Sigmoid colon (tissue), 6 donors: ENCODE measurements at regions not wholly inside any gene's neighbourhood (a gene's known extent, or its start where the extent isn't known, plus 50 kb on each side); places are given as distances from the start of the nearest gene placed in this dataset.

Source experiments
- DNase-seq: peaks from one replicate; pipeline ENCODE4 v3.0.0-alpha.2; 2019
- H3K27ac ChIP-seq, 4 donors: fragments of 200-600 bp; sonication (generic); one replicate each; pipeline ENCODE4 v1.5.1; 2016 to 2019; ENCODE audit warnings: mild to moderate bottlenecking in 1 of 4
- H3K27me3 ChIP-seq, 3 donors: fragments of 200-600 bp; sonication (generic); one replicate each; pipeline ENCODE4 v1.5.1; 2019; ENCODE audit warnings: mild to moderate bottlenecking in 1 of 3
- H3K36me3 ChIP-seq, 4 donors: fragments of 200-600 bp; sonication (generic); one replicate each; pipeline ENCODE4 v1.5.1; 2016 to 2019
- H3K4me1 ChIP-seq, 4 donors: fragments of 200-600 bp; sonication (generic); one replicate each; pipeline ENCODE4 v1.5.1; 2017 to 2019
- H3K4me3 ChIP-seq, 4 donors: fragments of 200-600 bp; sonication (generic); one replicate each; pipeline ENCODE4 v1.5.1; 2017 to 2019; ENCODE audit warnings: mild to moderate bottlenecking in 2 of 4, moderate library complexity in 1 of 4
- H3K9me3 ChIP-seq, 4 donors: fragments of 200-600 bp in 3 of 4; sonication (generic) in 3 of 4; one replicate each; pipeline versions ENCODE4 v1.5.1 to v1.6.1; 2013 to 2019
- CTCF ChIP-seq, 4 experiments: fragments of 450-650 bp in 3 of 4; fragments of 200-600 bp in 1 of 4; IDR thresholded peaks; one replicate each; pipeline ENCODE4 v1.5.1; 2016 to 2019; ENCODE audit warnings: antibody characterized with exemption in 4 of 4, mild to moderate bottlenecking in 3 of 4, moderate library complexity in 2 of 4
- EP300 ChIP-seq, 4 donors: sonication (generic); formaldehyde crosslinking; IDR thresholded peaks; one replicate each; pipeline ENCODE4 v1.6.1; 2017; ENCODE audit warnings: antibody characterized with exemption in 4 of 4
- POLR2A ChIP-seq, 2 donors: fragments of 450-650 bp; IDR thresholded peaks; one replicate each; pipeline ENCODE4 v1.6.1; 2016; ENCODE audit warnings: antibody characterized with exemption in 2 of 2, mild to moderate bottlenecking in 2 of 2, moderate library complexity in 2 of 2
- POLR2AphosphoS5 ChIP-seq, 4 donors: sonication (generic); formaldehyde crosslinking; IDR thresholded peaks; one replicate each; pipeline ENCODE4 v1.6.1; 2017; ENCODE audit warnings: antibody characterized with exemption in 4 of 4
- WGBS, 2 donors: extraction: QIAGEN DNeasy Blood & Tissue Kit; methylation state at CpG; one replicate each; pipeline ENCODE4 v1.1.7; 2013; 5-methylcytosine and 5-hydroxymethylcytosine counted together
- intact Hi-C: fragments of 100-400 bp; cut with DNase I; formaldehyde crosslinking; loops from one replicate; pipeline ENCODE4 v1.15.1; 2023
- donor health status: healthy with polysubstance abuse.
- donor health status: healthy.

GRCh38 chr6:140101367-140101766 is 726.9 kb upstream of the CITED2 start:
- peaks cover 0 to 13% (median 5%) of the 10 kb centered on the region in 4 donors for H3K4me1 ChIP-seq
- TF ChIP-seq POLR2AphosphoS5 (IDR thresholded peaks at IDR 0.05) (peak in 3 of 4 donors; percentile 17 to 66 (median 61)), POLR2A (IDR thresholded peaks at IDR 0.05) (no peak), EP300 (IDR thresholded peaks at IDR 0.05) (no peak), CTCF (IDR thresholded peaks at IDR 0.05) (no peak)
- 87 to 90% methylated on average over 3 of the region's 3 CpGs for WGBS, 2 donors
- no peaks in the 10 kb centered on the region for H3K9me3 ChIP-seq
- no peaks in the 10 kb centered on the region for H3K36me3 ChIP-seq
- no peaks in the 10 kb centered on the region for H3K27me3 ChIP-seq
- no peak overlapping the region for H3K27ac ChIP-seq
- H3K4me3 ChIP-seq = no peak overlapping the region
- intact Hi-C loops = no loop called here
- no peak for DNase-seq

GRCh38 chr6:140095532-140095931 is 721.1 kb upstream of the CITED2 start:
- no peak for DNase-seq
- no peak overlapping the region for H3K4me3 ChIP-seq
- no peak overlapping the region for H3K27ac ChIP-seq
- intact Hi-C loops = no loop called here
- no peaks in the 10 kb centered on the region for H3K9me3 ChIP-seq
- no peaks in the 10 kb centered on the region for H3K27me3 ChIP-seq
- 94 to 95% methylated on average over 2 of the region's 2 CpGs for WGBS, 2 donors
- no peaks in the 10 kb centered on the region for H3K36me3 ChIP-seq
- H3K4me1 ChIP-seq = no peaks in the 10 kb centered on the region
- TF ChIP-seq CTCF (IDR thresholded peaks at IDR 0.05) (no peak), POLR2AphosphoS5 (IDR thresholded peaks at IDR 0.05) (no peak), POLR2A (IDR thresholded peaks at IDR 0.05) (no peak), EP300 (IDR thresholded peaks at IDR 0.05) (no peak)

- Histone ChIP-seq H3K4me3 (no peak overlapping the region), H3K36me3 (no peaks in the 10 kb centered on the region), H3K27ac (no peak overlapping the region), H3K9me3 (no peaks in the 10 kb centered on the region), H3K27me3 (no peaks in the 10 kb centered on the region), H3K4me1 (no peaks in the 10 kb centered on the region)
- intact Hi-C loops = no loop called here
- TF ChIP-seq CTCF (IDR thresholded peaks at IDR 0.05) (no peak), POLR2A (IDR thresholded peaks at IDR 0.05) (no peak), POLR2AphosphoS5 (IDR thresholded peaks at IDR 0.05) (no peak), EP300 (IDR thresholded peaks at IDR 0.05) (no peak)
- DNase-seq = no peak
- WGBS, 2 donors = 91 to 96% methylated on average over 1 of the region's 1 CpG
Observed at GRCh38 chr6:140091895-140092294, 717.4 kb upstream of the CITED2 start.

GRCh38 chr6:140090871-140091270 is 716.4 kb upstream of the CITED2 start:
- H3K27me3 ChIP-seq = no peaks in the 10 kb centered on the region
- no peak for DNase-seq
- H3K4me3 ChIP-seq = no peak overlapping the region
- H3K36me3 ChIP-seq = no peaks in the 10 kb centered on the region
- intact Hi-C loops = no loop called here
- no peaks in the 10 kb centered on the region for H3K4me1 ChIP-seq
- no peaks in the 10 kb centered on the region for H3K9me3 ChIP-seq
- H3K27ac ChIP-seq = no peak overlapping the region
- TF ChIP-seq POLR2A (IDR thresholded peaks at IDR 0.05) = no peak
- no peak for TF ChIP-seq EP300 (IDR thresholded peaks at IDR 0.05)
- no peak for TF ChIP-seq POLR2AphosphoS5 (IDR thresholded peaks at IDR 0.05)
- no peak for TF ChIP-seq CTCF (IDR thresholded peaks at IDR 0.05)
- 78 to 90% methylated on average over 3 of the region's 3 CpGs for WGBS, 2 donors

- DNase-seq = no peak
- peaks cover 0 to 27% (median 21%) of the 10 kb centered on the region in 4 donors for H3K4me1 ChIP-seq
- H3K27me3 ChIP-seq = no peaks in the 10 kb centered on the region
- H3K27ac ChIP-seq = no peak overlapping the region
- 43 to 83% methylated on average over 3 of the region's 3 CpGs for WGBS, 2 donors
- TF ChIP-seq EP300 (IDR thresholded peaks at IDR 0.05) = no peak
- TF ChIP-seq POLR2A (IDR thresholded peaks at IDR 0.05) = no peak
- TF ChIP-seq CTCF (IDR thresholded peaks at IDR 0.05) = no peak
- H3K9me3 ChIP-seq = no peaks in the 10 kb centered on the region
- no peaks in the 10 kb centered on the region for H3K36me3 ChIP-seq
- intact Hi-C loops = no loop called here
- no peak overlapping the region for H3K4me3 ChIP-seq
Observed at GRCh38 chr6:140083375-140083774, 708.9 kb upstream of the CITED2 start.
